Nephron (organoid): ENCODE measurements at regions not wholly inside any gene's neighbourhood (a gene's known extent, or its start where the extent isn't known, plus 50 kb on each side); places are given as distances from the start of the nearest gene placed in this dataset.

Source experiments
- H3K27ac Mint-ChIP-seq, 3 experiments: 2 replicates each; pipeline ENCODE4 v1.8.0; 2020; ENCODE audit warnings: mixed read lengths in 3 of 3, mild to moderate bottlenecking in 2 of 3, moderate library complexity in 1 of 3
- H3K27me3 Mint-ChIP-seq: 2 replicates; pipeline ENCODE4 v1.8.0; 2021; ENCODE audit warnings: low read depth, mild to moderate bottlenecking, moderate library complexity, mixed read lengths
- H3K36me3 Mint-ChIP-seq: 2 replicates; pipeline ENCODE4 v1.8.0; 2020; ENCODE audit warnings: low read depth, mixed read lengths
- H3K4me1 Mint-ChIP-seq: 2 replicates; pipeline ENCODE4 v1.8.0; 2020; ENCODE audit warnings: mixed read lengths
- H3K4me3 Mint-ChIP-seq, 3 experiments: 2 replicates each; pipeline ENCODE4 v1.8.0; 2020; ENCODE audit warnings: mild to moderate bottlenecking in 3 of 3, mixed read lengths in 3 of 3, moderate library complexity in 2 of 3
- H3K9me3 Mint-ChIP-seq: 2 replicates; pipeline ENCODE4 v1.8.0; 2020; ENCODE audit warnings: mixed read lengths
- TF ChIP-seq, protein P1 (sequence below), 3 experiments: fragments of 200-600 bp; sonication (generic); IDR thresholded peaks; one replicate each; pipeline ENCODE4 v1.5.0; 2021; ENCODE audit warnings: antibody characterized with exemption in 3 of 3; ENCODE audit not compliant: unreplicated experiment in 3 of 3

DNA sequence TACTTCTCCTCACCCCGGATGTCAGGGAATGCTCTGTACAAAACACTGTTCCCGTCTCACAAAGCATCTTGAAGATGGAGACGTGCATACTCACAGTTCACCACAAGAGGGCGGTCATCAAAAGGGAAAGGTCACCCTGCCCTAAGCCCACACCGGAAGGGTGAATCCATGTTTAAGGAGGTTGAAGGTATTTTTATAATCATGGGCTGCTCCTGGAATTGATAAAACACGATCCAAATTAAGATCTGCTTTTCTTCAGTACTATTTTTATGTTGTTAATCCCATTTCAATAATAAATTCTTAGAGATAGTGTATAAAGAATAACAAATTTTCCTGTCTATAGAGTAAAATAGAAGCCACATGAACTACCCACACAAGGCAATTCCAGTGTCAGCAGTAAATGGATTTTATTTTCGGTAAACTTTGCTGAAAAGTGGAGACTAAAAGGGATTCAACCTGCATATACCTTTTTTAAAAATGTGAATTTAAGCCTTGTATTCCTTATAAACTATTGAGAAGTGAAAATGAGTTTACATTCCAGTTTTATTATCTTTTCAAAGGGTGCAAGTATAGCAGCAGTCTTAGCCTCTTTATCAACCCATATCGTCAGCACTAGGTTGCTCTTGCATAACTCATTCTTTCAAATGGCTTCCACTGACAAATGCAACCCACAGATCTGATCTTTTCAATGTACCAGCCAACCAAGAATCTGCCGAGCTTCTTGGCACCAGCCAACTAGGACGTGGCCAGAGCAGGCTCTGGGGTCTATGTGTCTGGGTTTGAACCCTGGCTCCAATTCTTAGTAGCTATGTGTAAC is 79.7 kb upstream of the MBOAT1 start:
- Mint-ChIP-seq H3K27ac (no peak overlapping the region), H3K9me3 (no peaks in the 10 kb centered on the region), H3K4me1 (no peaks in the 10 kb centered on the region), H3K4me3 (no peak overlapping the region), H3K27me3 (no peaks in the 10 kb centered on the region), H3K36me3 (no peaks in the 10 kb centered on the region)
- TF ChIP-seq, protein P1, sequence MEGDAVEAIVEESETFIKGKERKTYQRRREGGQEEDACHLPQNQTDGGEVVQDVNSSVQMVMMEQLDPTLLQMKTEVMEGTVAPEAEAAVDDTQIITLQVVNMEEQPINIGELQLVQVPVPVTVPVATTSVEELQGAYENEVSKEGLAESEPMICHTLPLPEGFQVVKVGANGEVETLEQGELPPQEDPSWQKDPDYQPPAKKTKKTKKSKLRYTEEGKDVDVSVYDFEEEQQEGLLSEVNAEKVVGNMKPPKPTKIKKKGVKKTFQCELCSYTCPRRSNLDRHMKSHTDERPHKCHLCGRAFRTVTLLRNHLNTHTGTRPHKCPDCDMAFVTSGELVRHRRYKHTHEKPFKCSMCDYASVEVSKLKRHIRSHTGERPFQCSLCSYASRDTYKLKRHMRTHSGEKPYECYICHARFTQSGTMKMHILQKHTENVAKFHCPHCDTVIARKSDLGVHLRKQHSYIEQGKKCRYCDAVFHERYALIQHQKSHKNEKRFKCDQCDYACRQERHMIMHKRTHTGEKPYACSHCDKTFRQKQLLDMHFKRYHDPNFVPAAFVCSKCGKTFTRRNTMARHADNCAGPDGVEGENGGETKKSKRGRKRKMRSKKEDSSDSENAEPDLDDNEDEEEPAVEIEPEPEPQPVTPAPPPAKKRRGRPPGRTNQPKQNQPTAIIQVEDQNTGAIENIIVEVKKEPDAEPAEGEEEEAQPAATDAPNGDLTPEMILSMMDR (IDR thresholded peaks at IDR 0.05; ENCODE audit: unreplicated experiment in 3 of 3) = peak; percentile 93 to 94 (median 93)

DNA sequence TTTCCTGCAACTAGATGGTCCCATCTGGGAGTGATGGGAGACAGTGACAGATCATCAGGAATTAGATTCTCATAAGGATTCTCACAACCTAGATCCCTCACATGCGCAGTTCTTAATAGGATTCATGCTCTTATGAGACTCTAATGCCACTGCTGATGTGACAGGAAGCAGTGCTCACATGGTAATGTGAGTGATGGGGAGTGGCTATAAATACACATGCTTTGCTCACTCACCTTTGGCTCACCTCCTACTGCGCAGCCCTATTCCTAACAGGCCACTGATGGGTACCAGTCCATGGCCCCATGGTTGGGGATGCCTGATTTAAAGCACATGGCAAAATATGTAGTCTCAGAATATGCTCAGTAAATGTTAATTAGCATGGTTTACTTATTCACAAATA is 80.6 kb upstream of the MBOAT1 start:
- Mint-ChIP-seq H3K9me3 (no peaks in the 10 kb centered on the region), H3K4me3 (no peak overlapping the region), H3K4me1 (no peaks in the 10 kb centered on the region), H3K36me3 (no peaks in the 10 kb centered on the region), H3K27me3 (no peaks in the 10 kb centered on the region), H3K27ac (no peak overlapping the region)
- TF ChIP-seq, protein P1 (IDR thresholded peaks at IDR 0.05; ENCODE audit: unreplicated experiment in 3 of 3) = no peak

DNA sequence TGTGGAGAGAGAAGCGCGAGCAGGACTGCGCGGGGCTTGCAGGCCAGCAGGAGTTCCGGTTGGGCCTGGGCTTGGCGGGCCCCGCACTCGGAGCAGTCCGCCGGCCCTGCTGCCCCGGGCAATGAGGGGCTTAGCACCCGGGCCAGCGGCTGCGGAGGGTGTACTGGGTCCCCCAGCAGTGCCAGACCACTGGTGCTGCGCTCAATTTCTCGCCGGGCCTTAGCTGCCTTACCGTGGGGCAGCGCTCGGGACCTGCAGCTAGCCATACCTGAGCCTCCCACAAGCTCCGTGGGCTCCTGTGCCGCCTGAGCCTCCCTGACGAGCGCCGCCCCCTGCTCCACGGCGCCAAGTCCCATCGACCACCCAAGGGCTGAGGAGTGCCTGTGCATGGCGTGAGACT is 89.0 kb upstream of the MBOAT1 start:
- H3K4me3 Mint-ChIP-seq = no peak overlapping the region
- H3K27me3 Mint-ChIP-seq = no peaks in the 10 kb centered on the region
- TF ChIP-seq, protein P1 (IDR thresholded peaks at IDR 0.05; ENCODE audit: unreplicated experiment in 3 of 3) = no peak
- no peaks in the 10 kb centered on the region for H3K36me3 Mint-ChIP-seq
- no peak overlapping the region for H3K27ac Mint-ChIP-seq
- H3K4me1 Mint-ChIP-seq = no peaks in the 10 kb centered on the region
- no peaks in the 10 kb centered on the region for H3K9me3 Mint-ChIP-seq

DNA sequence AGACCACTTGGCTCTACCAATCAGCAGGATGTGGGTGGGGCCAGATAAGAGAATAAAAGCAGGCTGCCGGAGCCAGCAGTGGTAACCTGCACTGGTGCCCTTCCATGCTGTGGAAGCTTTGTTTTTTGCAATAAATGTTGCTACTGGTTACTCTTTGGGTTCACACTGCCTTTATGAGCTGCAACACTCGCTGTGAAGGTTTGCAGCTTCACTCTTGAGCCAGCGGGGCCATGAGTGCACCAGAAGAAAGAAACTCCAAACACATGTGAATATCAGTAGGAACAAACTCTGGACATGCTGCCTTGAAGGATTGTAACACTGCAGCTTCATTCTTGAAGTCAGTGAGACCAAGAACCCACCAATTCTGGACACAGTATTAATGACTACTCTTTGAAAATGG is 89.9 kb upstream of the MBOAT1 start:
- H3K27ac Mint-ChIP-seq = no peak overlapping the region
- no peak overlapping the region for H3K4me3 Mint-ChIP-seq
- H3K4me1 Mint-ChIP-seq = no peaks in the 10 kb centered on the region
- no peaks in the 10 kb centered on the region for H3K9me3 Mint-ChIP-seq
- no peaks in the 10 kb centered on the region for H3K36me3 Mint-ChIP-seq
- TF ChIP-seq, protein P1 (IDR thresholded peaks at IDR 0.05; ENCODE audit: unreplicated experiment in 3 of 3) = no peak
- H3K27me3 Mint-ChIP-seq = no peaks in the 10 kb centered on the region

DNA sequence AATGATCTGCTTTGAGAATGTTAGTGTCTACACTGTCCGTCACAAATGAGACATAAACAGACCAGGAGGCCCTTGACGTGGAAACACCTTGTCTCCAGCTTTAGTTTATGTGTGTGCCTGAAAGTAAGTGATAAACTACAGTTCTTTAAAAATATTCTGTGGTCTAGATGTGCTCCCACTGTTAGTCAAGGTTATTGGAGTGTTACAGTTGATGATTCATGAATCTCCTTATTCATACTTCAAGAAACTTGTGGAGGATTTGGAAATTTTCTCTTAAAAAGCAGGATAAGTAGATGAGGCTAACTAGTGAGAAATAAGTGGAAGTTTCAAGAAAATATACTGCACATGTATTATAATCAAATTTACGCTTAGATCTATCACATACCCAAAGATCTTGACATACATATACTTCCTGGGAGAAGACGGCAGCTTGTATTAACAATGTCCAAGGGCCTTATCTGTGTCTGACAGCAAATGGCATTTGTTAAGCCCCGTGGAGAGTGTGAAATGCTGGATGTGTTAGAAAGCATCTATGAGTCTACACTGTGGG is 90.5 kb upstream of the MBOAT1 start:
- H3K27ac Mint-ChIP-seq = no peak overlapping the region
- TF ChIP-seq, protein P1 (IDR thresholded peaks at IDR 0.05; ENCODE audit: unreplicated experiment in 3 of 3) = no peak
- H3K4me1 Mint-ChIP-seq = no peaks in the 10 kb centered on the region
- H3K36me3 Mint-ChIP-seq = no peaks in the 10 kb centered on the region
- H3K4me3 Mint-ChIP-seq = no peak overlapping the region
- H3K27me3 Mint-ChIP-seq = no peaks in the 10 kb centered on the region
- no peaks in the 10 kb centered on the region for H3K9me3 Mint-ChIP-seq

DNA sequence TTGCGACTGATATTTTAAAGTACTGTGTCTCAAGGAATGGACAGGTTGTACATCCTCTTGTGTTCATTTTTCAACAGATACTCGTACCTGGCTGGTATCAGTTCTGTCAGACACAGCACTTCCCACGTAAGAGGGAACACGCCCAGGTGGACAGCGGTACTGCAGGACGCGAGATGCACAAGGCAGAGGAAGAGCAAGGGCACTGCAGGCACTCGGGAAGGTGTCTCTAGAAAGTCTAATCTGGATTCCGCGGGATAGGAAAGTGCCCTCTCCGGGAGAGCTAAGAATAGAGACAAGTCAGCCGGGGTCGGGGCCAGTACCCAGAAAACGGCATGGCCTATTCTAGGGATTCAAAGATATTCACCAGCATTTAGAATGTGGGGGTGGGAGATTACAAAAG is 94.2 kb upstream of the MBOAT1 start:
- Mint-ChIP-seq H3K27ac (no peak overlapping the region), H3K4me3 (no peak overlapping the region), H3K9me3 (peaks cover 2% of the 10 kb centered on the region), H3K27me3 (no peaks in the 10 kb centered on the region), H3K36me3 (no peaks in the 10 kb centered on the region), H3K4me1 (no peaks in the 10 kb centered on the region)
- TF ChIP-seq, protein P1 (IDR thresholded peaks at IDR 0.05; ENCODE audit: unreplicated experiment in 3 of 3) = no peak
